ENCODE measurements at regions not wholly inside any gene's neighbourhood (a gene's known extent, or its start where the extent isn't known, plus 50 kb on each side); places are given as distances from the start of the nearest gene placed in this dataset.

GRCh38 chrX:12060489-12061260 is 77.6 kb upstream of the FRMPD4 start:
- no peak overlapping the region for H4K91ac ChIP-seq (ENCODE audit: insufficient read length, low read depth, low read length)
- Mint-ChIP-seq H3K27ac (no peak overlapping the region), H3K27me3 (ENCODE audit: low read depth) (no peaks in the 10 kb centered on the region), H3K4me1 (no peaks in the 10 kb centered on the region), H3K4me3 (no peak overlapping the region), H3K36me3 (ENCODE audit: insufficient read depth in 1 of 3, low read depth in 3 of 3) (peaks cover 0 to 2% (median 0%) of the 10 kb centered on the region in 3 experiments; a peak in 1 of 7 replicates), H3K9me3 (peaks cover 55 to 63% of the 10 kb centered on the region in 2 experiments)
- no peak overlapping the region for H3K23ac ChIP-seq (ENCODE audit: insufficient read length, low read depth, low read length)
- no peak for TF ChIP-seq CTCF (conservative IDR thresholded peaks at IDR 0.05)
- H3K9ac ChIP-seq (ENCODE audit: extremely low read depth, insufficient read length, low read length), result no peak overlapping the region
- H4K8ac ChIP-seq (replicated peaks; ENCODE audit: insufficient read length, low read depth, low read length), result no peak overlapping the region
- no peak overlapping the region for H2BK5ac ChIP-seq (ENCODE audit: insufficient read length, low read length)
- H2BK15ac ChIP-seq (ENCODE audit: low read depth, low read length), result no peak overlapping the region
- no peak overlapping the region for H3K56ac ChIP-seq (ENCODE audit: insufficient read length, low read depth, low read length)
- DNase-seq, result no peak
- no peak overlapping the region for H4K5ac ChIP-seq (ENCODE audit: insufficient read length, low read depth, low read length)
- H3K27me3 ChIP-seq (ENCODE audit: insufficient read depth, low read length), result no peaks in the 10 kb centered on the region
- H2BK120ac ChIP-seq (ENCODE audit: low read depth, low read length, poor library complexity, severe bottlenecking), result no peak overlapping the region
- no peaks in the 10 kb centered on the region for H3K4me1 ChIP-seq (ENCODE audit: insufficient read depth, low read length)
- no peak overlapping the region for H2AK5ac ChIP-seq (ENCODE audit: insufficient read length, low read length)
- no peak overlapping the region for H3K4ac ChIP-seq (ENCODE audit: low read depth, low read length)
- no peaks in the 10 kb centered on the region for H3K23me2 ChIP-seq (ENCODE audit: insufficient read length, low read depth, low read length, poor library complexity, severe bottlenecking)
- H3K18ac ChIP-seq (ENCODE audit: insufficient read length, low read depth, low read length), result no peak overlapping the region
- no peak overlapping the region for H3K4me2 ChIP-seq (ENCODE audit: insufficient read depth, insufficient read length, low read length)
- no peak overlapping the region for H3T11ph ChIP-seq (ENCODE audit: low read length)
- H2AFZ ChIP-seq (ENCODE audit: low read length), result no peak overlapping the region
- H2BK20ac ChIP-seq (ENCODE audit: low read depth, low read length, poor library complexity, severe bottlenecking), result no peak overlapping the region
- H3K14ac ChIP-seq (ENCODE audit: insufficient read depth, low read length), result no peak overlapping the region
- no peaks in the 10 kb centered on the region for H3K79me2 ChIP-seq (ENCODE audit: insufficient read depth, low read length)
- H3K27ac ChIP-seq (ENCODE audit: insufficient read length, low read depth, low read length), result no peak overlapping the region
- WGBS (ENCODE audit: extremely low coverage, insufficient read length, low lambda C conversion rate), result no CpG with 5 or more reads among the region's 2 CpGs
- H3K9me3 ChIP-seq (ENCODE audit: control insufficient read depth, low read depth, low read length), result no peaks in the 10 kb centered on the region
- H2BK12ac ChIP-seq (ENCODE audit: insufficient read length, low read depth, low read length), result no peak overlapping the region
- H4K20me1 ChIP-seq (ENCODE audit: control insufficient read depth, insufficient read depth, insufficient read length), result no peaks in the 10 kb centered on the region
- no peaks in the 10 kb centered on the region for H3K79me1 ChIP-seq (ENCODE audit: insufficient read depth, low read depth, low read length, poor library complexity, severe bottlenecking)

All from H9 (cell line).